Tibial nerve (tissue), 4 donors: ENCODE measurements at regions not wholly inside any gene's neighbourhood (a gene's known extent, or its start where the extent isn't known, plus 50 kb on each side); places are given as distances from the start of the nearest gene placed in this dataset.

Experiments used
- DNase-seq, 2 donors: peaks; one replicate each; pipeline ENCODE4 v3.0.0-alpha.2; 2019; ENCODE audit warnings: low spot score in 2 of 2
- H3K27ac ChIP-seq, 4 donors: fragments of 200-600 bp; sonication (generic) in 3 of 4; one replicate each; pipeline ENCODE4 v1.5.1; 2017 to 2019; ENCODE audit warnings: mild to moderate bottlenecking in 1 of 4
- H3K27me3 ChIP-seq, 2 donors: fragments of 200-600 bp; sonication (generic) in 1 of 2; one replicate each; pipeline versions ENCODE4 v1.5.1 to v1.6.0; 2017 to 2019
- H3K36me3 ChIP-seq, 3 donors: fragments of 200-600 bp; sonication (generic); one replicate each; pipeline ENCODE4 v1.5.1; 2018 to 2019
- H3K4me1 ChIP-seq, 4 donors: fragments of 200-600 bp; sonication (generic) in 3 of 4; one replicate each; pipeline ENCODE4 v1.5.1; 2017 to 2019
- H3K4me3 ChIP-seq, 4 donors: fragments of 200-600 bp; sonication (generic) in 3 of 4; one replicate each; pipeline ENCODE4 v1.5.1; 2017 to 2019; ENCODE audit warnings: mild to moderate bottlenecking in 1 of 4, moderate library complexity in 1 of 4
- H3K9me3 ChIP-seq, 4 donors: fragments of 200-600 bp; sonication (generic) in 3 of 4; one replicate each; pipeline ENCODE4 v1.5.1; 2017 to 2019
- EP300 ChIP-seq, 2 donors: sonication (generic); formaldehyde crosslinking; IDR thresholded peaks; one replicate each; pipeline ENCODE4 v1.6.1; 2017; ENCODE audit warnings: antibody characterized with exemption in 2 of 2, mild to moderate bottlenecking in 1 of 2
- POLR2A ChIP-seq, 2 donors: fragments of 450-650 bp; IDR thresholded peaks; one replicate each; pipeline ENCODE4 v1.6.1; 2017; ENCODE audit warnings: antibody characterized with exemption in 2 of 2, mild to moderate bottlenecking in 2 of 2, moderate library complexity in 2 of 2
- WGBS, 2 donors: methylation state at CpG; one replicate each; pipeline ENCODE4 v1.1.5; 2018; 5-methylcytosine and 5-hydroxymethylcytosine counted together
- TF ChIP-seq, protein P1 (sequence below), 5 experiments: fragments of 200-600 bp in 3 of 5; fragments of 450-650 bp in 2 of 5; sonication (generic) in 3 of 5; IDR thresholded peaks; one replicate each; pipeline ENCODE4 v1.5.1; 2016 to 2019; ENCODE audit warnings: antibody characterized with exemption in 5 of 5, mild to moderate bottlenecking in 3 of 5, moderate library complexity in 2 of 5

- DNase-seq = no peak
- Histone ChIP-seq H3K4me1 (no peaks in the 10 kb centered on the region), H3K36me3 (no peaks in the 10 kb centered on the region), H3K9me3 (no peaks in the 10 kb centered on the region), H3K4me3 (no peak overlapping the region), H3K27me3 (no peaks in the 10 kb centered on the region), H3K27ac (no peak overlapping the region)
- 94 to 95% methylated on average over 3 of the region's 3 CpGs for WGBS, 2 donors
- TF ChIP-seq, protein P1, sequence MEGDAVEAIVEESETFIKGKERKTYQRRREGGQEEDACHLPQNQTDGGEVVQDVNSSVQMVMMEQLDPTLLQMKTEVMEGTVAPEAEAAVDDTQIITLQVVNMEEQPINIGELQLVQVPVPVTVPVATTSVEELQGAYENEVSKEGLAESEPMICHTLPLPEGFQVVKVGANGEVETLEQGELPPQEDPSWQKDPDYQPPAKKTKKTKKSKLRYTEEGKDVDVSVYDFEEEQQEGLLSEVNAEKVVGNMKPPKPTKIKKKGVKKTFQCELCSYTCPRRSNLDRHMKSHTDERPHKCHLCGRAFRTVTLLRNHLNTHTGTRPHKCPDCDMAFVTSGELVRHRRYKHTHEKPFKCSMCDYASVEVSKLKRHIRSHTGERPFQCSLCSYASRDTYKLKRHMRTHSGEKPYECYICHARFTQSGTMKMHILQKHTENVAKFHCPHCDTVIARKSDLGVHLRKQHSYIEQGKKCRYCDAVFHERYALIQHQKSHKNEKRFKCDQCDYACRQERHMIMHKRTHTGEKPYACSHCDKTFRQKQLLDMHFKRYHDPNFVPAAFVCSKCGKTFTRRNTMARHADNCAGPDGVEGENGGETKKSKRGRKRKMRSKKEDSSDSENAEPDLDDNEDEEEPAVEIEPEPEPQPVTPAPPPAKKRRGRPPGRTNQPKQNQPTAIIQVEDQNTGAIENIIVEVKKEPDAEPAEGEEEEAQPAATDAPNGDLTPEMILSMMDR (IDR thresholded peaks at IDR 0.05) = no peak
- TF ChIP-seq EP300 (IDR thresholded peaks at IDR 0.05) = no peak
Observed at GRCh38 chr14:65849091-65849490, 436.6 kb downstream of the FUT8 start.

DNA sequence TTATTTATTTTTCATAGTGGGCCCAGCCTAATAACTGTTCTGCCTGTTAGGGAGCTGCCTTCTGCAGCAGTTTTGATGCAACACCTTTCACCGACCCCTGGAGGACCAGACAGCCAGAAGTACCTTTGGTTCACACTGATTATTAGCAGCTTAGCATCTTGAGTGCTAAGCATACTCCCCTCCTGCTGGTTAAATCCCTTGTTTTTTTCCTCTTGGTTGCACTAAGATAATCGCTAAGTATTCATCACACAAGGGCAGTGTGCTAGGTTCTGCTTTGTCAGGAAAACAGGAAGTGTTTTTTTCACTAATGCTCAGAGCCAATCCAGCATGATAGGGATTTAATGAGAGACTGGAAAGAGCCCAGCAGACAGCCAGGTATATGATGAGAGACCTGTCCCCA is 437.0 kb downstream of the FUT8 start:
- TF ChIP-seq, protein P1 (IDR thresholded peaks at IDR 0.05) = no peak
- TF ChIP-seq POLR2A (IDR thresholded peaks at IDR 0.05) (no peak), EP300 (IDR thresholded peaks at IDR 0.05) (no peak)
- H3K27me3 ChIP-seq = no peaks in the 10 kb centered on the region
- no peaks in the 10 kb centered on the region for H3K36me3 ChIP-seq
- DNase-seq = no peak
- H3K4me3 ChIP-seq = no peak overlapping the region
- H3K9me3 ChIP-seq = no peaks in the 10 kb centered on the region
- WGBS, 2 donors = 52 to 55% methylated on average over 2 of the region's 2 CpGs
- H3K4me1 ChIP-seq = no peaks in the 10 kb centered on the region
- no peak overlapping the region for H3K27ac ChIP-seq

- TF ChIP-seq, protein P1 (IDR thresholded peaks at IDR 0.05) = no peak
- TF ChIP-seq EP300 (IDR thresholded peaks at IDR 0.05) (no peak), POLR2A (IDR thresholded peaks at IDR 0.05) (no peak)
- H3K4me1 ChIP-seq = no peaks in the 10 kb centered on the region
- no peaks in the 10 kb centered on the region for H3K36me3 ChIP-seq
- H3K9me3 ChIP-seq = no peaks in the 10 kb centered on the region
- 72 to 80% methylated on average over 10 of the region's 10 CpGs for WGBS, 2 donors
- no peak overlapping the region for H3K4me3 ChIP-seq
- no peaks in the 10 kb centered on the region for H3K27me3 ChIP-seq
- H3K27ac ChIP-seq = no peak overlapping the region
- no peak for DNase-seq
Observed at GRCh38 chr14:65850429-65851135, 438.1 kb downstream of the FUT8 start.

DNA sequence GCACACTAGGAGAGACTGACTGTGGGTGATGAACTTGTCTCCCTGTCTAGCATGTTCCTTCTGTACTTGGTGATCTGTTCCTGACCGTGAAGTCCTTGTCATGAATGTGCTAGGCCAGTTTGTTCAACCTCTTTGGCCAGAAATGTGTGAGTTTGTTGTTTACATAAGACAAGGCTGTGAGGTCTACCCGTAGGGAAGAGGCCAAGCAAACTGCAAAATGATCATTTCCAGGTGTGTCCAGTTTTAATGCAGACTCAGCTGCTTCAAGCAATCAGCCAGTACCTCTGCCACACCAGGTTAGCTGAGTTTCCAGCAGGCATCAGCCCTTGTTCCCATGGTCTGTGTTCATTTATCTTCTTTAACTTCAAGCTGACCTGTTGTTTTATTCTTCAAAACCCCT is 440.2 kb downstream of the FUT8 start:
- no peaks in the 10 kb centered on the region for H3K27me3 ChIP-seq
- TF ChIP-seq, protein P1 (IDR thresholded peaks at IDR 0.05) = no peak
- TF ChIP-seq POLR2A (IDR thresholded peaks at IDR 0.05) (no peak), EP300 (IDR thresholded peaks at IDR 0.05) (no peak)
- H3K4me1 ChIP-seq = no peaks in the 10 kb centered on the region
- WGBS, 2 donors = 25 to 36% methylated on average over 2 of the region's 2 CpGs
- H3K27ac ChIP-seq = no peak overlapping the region
- H3K36me3 ChIP-seq = no peaks in the 10 kb centered on the region
- H3K4me3 ChIP-seq = no peak overlapping the region
- DNase-seq = no peak
- H3K9me3 ChIP-seq = no peaks in the 10 kb centered on the region

- Histone ChIP-seq H3K4me1 (no peaks in the 10 kb centered on the region), H3K9me3 (no peaks in the 10 kb centered on the region), H3K4me3 (no peak overlapping the region), H3K27me3 (no peaks in the 10 kb centered on the region), H3K36me3 (no peaks in the 10 kb centered on the region), H3K27ac (no peak overlapping the region)
- TF ChIP-seq EP300 (IDR thresholded peaks at IDR 0.05) (no peak), POLR2A (IDR thresholded peaks at IDR 0.05) (no peak)
- TF ChIP-seq, protein P1 (IDR thresholded peaks at IDR 0.05) = no peak
- WGBS, 2 donors = 71 to 72% methylated on average over 7 of the region's 7 CpGs
- no peak for DNase-seq
Observed at GRCh38 chr14:65853407-65853955, 441.0 kb downstream of the FUT8 start.
